SK-N-SH treated with all-trans-retinoic acid at 6 μM for 48 hours (cell line): ENCODE measurements at regions not wholly inside any gene's neighbourhood (a gene's known extent, or its start where the extent isn't known, plus 50 kb on each side); places are given as distances from the start of the nearest gene placed in this dataset.

Source experiments
- ATAC-seq: fragments of 200-7000 bp; cut with Tn5 transposase; 3 replicates; pipeline ENCODE4 v1.9.1; 2020; ENCODE audit warnings: mild to moderate bottlenecking, moderate library complexity
- ARNTL ChIP-seq: fragments of 450-650 bp; formaldehyde crosslinking; IDR thresholded peaks from 2 replicates; pipeline ENCODE4 v1.5.0; 2020; ENCODE audit warnings: low read depth, mild to moderate bottlenecking, moderate library complexity, borderline replicate concordance
- BACH2 ChIP-seq: fragments of 250-450 bp; sonication (Bioruptor Pico); IDR thresholded peaks from 2 replicates; pipeline ENCODE4 v1.9.0; 2021; ENCODE audit warnings: mild to moderate bottlenecking, borderline replicate concordance
- CREB5 ChIP-seq: fragments of 250-450 bp; sonication (Bioruptor Pico); IDR thresholded peaks from 2 replicates; pipeline ENCODE4 v1.5.1; 2020; ENCODE audit warnings: low read depth, mild to moderate bottlenecking, moderate library complexity
- CSDC2 ChIP-seq: fragments of 250-450 bp; sonication (Bioruptor Pico); IDR thresholded peaks from 2 replicates; pipeline ENCODE4 v1.5.0; 2020; ENCODE audit warnings: mild to moderate bottlenecking, moderate library complexity
- CSRNP3 ChIP-seq: fragments of 250-450 bp; sonication (Bioruptor Pico); IDR thresholded peaks from 2 replicates; pipeline ENCODE4 v1.5.1; 2021; ENCODE audit warnings: mild to moderate bottlenecking, moderate library complexity
- ESRRG ChIP-seq: fragments of 250-450 bp; sonication (Bioruptor Pico); IDR thresholded peaks from 2 replicates; pipeline ENCODE4 v1.6.1; 2021; ENCODE audit warnings: mild to moderate bottlenecking
- GLIS3 ChIP-seq: fragments of 250-450 bp; sonication (Bioruptor Pico); IDR thresholded peaks from 2 replicates; pipeline ENCODE4 v1.5.0; 2020; ENCODE audit warnings: mild to moderate bottlenecking, moderate library complexity
- ISL1 ChIP-seq: fragments of 250-450 bp; sonication (Bioruptor Pico); IDR thresholded peaks from 2 replicates; pipeline ENCODE4 v2.1.2; 2022; ENCODE audit warnings: mild to moderate bottlenecking, moderate library complexity
- OSR1 ChIP-seq: fragments of 250-450 bp; sonication (Bioruptor Pico); IDR thresholded peaks from 2 replicates; pipeline ENCODE4 v1.8.0; 2022; ENCODE audit warnings: moderate library complexity, mild to moderate bottlenecking, inconsistent platforms
- PPARA ChIP-seq: fragments of 250-450 bp; sonication (Bioruptor Pico); IDR thresholded peaks from 2 replicates; pipeline ENCODE4 v1.5.0; 2020; ENCODE audit warnings: mild to moderate bottlenecking, borderline replicate concordance
- SNAI2 ChIP-seq: fragments of 250-450 bp; sonication (Bioruptor Pico); IDR thresholded peaks from 2 replicates; pipeline ENCODE4 v1.5.0; 2020; ENCODE audit warnings: mild to moderate bottlenecking, moderate library complexity
- TCF4 ChIP-seq: fragments of 250-450 bp; sonication (Bioruptor Pico); IDR thresholded peaks from 2 replicates; pipeline ENCODE4 v1.8.0; 2021; ENCODE audit warnings: mild to moderate bottlenecking, moderate library complexity, borderline replicate concordance
- ZC3H10 ChIP-seq: fragments of 250-450 bp; sonication (Bioruptor Pico); IDR thresholded peaks from 2 replicates; pipeline ENCODE4 v1.5.1; 2021; ENCODE audit warnings: mild to moderate bottlenecking, moderate library complexity
- ZFP3 ChIP-seq: fragments of 250-450 bp; sonication (Bioruptor Pico); IDR thresholded peaks from 2 replicates; pipeline ENCODE4 v1.5.0; 2020; ENCODE audit warnings: mild to moderate bottlenecking, moderate library complexity
- ZFP30 ChIP-seq: fragments of 450-650 bp; formaldehyde crosslinking; IDR thresholded peaks from 2 replicates; pipeline ENCODE4 v1.5.0; 2022; ENCODE audit warnings: mild to moderate bottlenecking, moderate library complexity
- ZNF565 ChIP-seq: fragments of 450-650 bp; formaldehyde crosslinking; conservative IDR thresholded peaks from 2 replicates; pipeline ENCODE4 v1.5.0; 2020; ENCODE audit warnings: low read depth, mild to moderate bottlenecking, moderate library complexity
- ZNF8 ChIP-seq: fragments of 450-650 bp; formaldehyde crosslinking; IDR thresholded peaks from 2 replicates; pipeline ENCODE4 v1.5.0; 2020; ENCODE audit warnings: mild to moderate bottlenecking, moderate library complexity
- TF ChIP-seq, protein P1 (sequence below): fragments of 250-450 bp; sonication (Bioruptor Pico); IDR thresholded peaks from 2 replicates; pipeline ENCODE4 v1.8.0; 2021; ENCODE audit warnings: low read depth, mild to moderate bottlenecking, moderate library complexity, borderline replicate concordance
- TF ChIP-seq, protein P2 (sequence below): fragments of 250-450 bp; sonication (Bioruptor Pico); IDR thresholded peaks from 2 replicates; pipeline ENCODE4 v1.8.0; 2020; ENCODE audit warnings: mild to moderate bottlenecking, moderate library complexity, borderline replicate concordance

- TF ChIP-seq CREB5 (no peak), ESRRG (CRISPR knock-in tag) (no peak), ZFP3 (CRISPR knock-in tag) (no peak), PPARA (CRISPR knock-in tag) (no peak), ZNF565 (CRISPR knock-in tag) (no peak), CSDC2 (CRISPR knock-in tag) (no peak), ZFP30 (no peak), ARNTL (no peak)
- TF ChIP-seq, protein P1, sequence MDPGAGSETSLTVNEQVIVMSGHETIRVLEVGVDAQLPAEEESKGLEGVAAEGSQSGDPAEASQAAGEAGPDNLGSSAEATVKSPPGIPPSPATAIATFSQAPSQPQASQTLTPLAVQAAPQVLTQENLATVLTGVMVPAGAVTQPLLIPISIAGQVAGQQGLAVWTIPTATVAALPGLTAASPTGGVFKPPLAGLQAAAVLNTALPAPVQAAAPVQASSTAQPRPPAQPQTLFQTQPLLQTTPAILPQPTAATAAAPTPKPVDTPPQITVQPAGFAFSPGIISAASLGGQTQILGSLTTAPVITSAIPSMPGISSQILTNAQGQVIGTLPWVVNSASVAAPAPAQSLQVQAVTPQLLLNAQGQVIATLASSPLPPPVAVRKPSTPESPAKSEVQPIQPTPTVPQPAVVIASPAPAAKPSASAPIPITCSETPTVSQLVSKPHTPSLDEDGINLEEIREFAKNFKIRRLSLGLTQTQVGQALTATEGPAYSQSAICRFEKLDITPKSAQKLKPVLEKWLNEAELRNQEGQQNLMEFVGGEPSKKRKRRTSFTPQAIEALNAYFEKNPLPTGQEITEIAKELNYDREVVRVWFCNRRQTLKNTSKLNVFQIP = no peak
Measured at GRCh38 chr15:77846360-77846759, 213.6 kb upstream of the LINGO1 start (continued).

- no peak for ATAC-seq
- TF ChIP-seq CREB5 = no peak
- TF ChIP-seq ZNF565 (CRISPR knock-in tag) = no peak
- TF ChIP-seq OSR1 (CRISPR knock-in tag) = no peak
- no peak for TF ChIP-seq CSRNP3 (CRISPR knock-in tag)
- TF ChIP-seq ISL1 (CRISPR knock-in tag) = no peak
- TF ChIP-seq CSDC2 (CRISPR knock-in tag) = no peak
- no peak for TF ChIP-seq ESRRG (CRISPR knock-in tag)
- no peak for TF ChIP-seq SNAI2
- TF ChIP-seq GLIS3 = no peak
- TF ChIP-seq, protein P2, sequence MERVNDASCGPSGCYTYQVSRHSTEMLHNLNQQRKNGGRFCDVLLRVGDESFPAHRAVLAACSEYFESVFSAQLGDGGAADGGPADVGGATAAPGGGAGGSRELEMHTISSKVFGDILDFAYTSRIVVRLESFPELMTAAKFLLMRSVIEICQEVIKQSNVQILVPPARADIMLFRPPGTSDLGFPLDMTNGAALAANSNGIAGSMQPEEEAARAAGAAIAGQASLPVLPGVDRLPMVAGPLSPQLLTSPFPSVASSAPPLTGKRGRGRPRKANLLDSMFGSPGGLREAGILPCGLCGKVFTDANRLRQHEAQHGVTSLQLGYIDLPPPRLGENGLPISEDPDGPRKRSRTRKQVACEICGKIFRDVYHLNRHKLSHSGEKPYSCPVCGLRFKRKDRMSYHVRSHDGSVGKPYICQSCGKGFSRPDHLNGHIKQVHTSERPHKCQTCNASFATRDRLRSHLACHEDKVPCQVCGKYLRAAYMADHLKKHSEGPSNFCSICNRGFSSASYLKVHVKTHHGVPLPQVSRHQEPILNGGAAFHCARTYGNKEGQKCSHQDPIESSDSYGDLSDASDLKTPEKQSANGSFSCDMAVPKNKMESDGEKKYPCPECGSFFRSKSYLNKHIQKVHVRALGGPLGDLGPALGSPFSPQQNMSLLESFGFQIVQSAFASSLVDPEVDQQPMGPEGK = no peak
Measured at GRCh38 chr15:77844798-77845446, 212.2 kb upstream of the LINGO1 start.

DNA sequence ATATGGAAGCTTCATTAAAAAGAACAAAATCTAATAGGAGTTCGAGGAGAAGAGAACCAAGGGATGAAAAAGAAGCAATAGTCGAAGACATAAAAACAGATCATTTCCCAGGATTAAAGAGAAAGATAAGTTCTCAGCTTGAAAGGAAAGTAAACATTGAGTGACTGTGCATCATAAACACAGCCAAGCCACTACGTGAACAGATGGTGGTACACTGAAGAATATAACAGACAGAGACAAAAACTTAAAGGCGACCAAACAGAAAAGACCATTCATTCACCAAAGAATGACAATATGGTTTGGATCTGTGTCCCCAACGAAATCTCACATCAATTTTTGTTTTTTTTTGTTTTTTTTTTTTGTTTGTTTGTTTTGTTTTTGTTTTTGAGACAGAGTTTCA is 210.8 kb upstream of the LINGO1 start:
- TF ChIP-seq ZNF565 (CRISPR knock-in tag) (no peak), ESRRG (CRISPR knock-in tag) (no peak), ZNF8 (CRISPR knock-in tag) (no peak), CREB5 (no peak), CSDC2 (CRISPR knock-in tag) (no peak), ISL1 (CRISPR knock-in tag) (no peak), ARNTL (no peak), CSRNP3 (CRISPR knock-in tag) (no peak), TCF4 (CRISPR knock-in tag) (no peak), BACH2 (CRISPR knock-in tag) (no peak), GLIS3 (no peak), PPARA (CRISPR knock-in tag) (no peak), ZFP30 (no peak), ZC3H10 (CRISPR knock-in tag) (no peak)
- no peak for ATAC-seq
